GM20431 (cell line): ENCODE measurements at regions not wholly inside any gene's neighbourhood (a gene's known extent, or its start where the extent isn't known, plus 50 kb on each side); places are given as distances from the start of the nearest gene placed in this dataset.

ENCODE experiments used
- in situ Hi-C: fragments of 300-500 bp; cut with MseI, MboI; formaldehyde crosslinking; loops from one replicate; pipeline ENCODE4 v1.15.0; 2020; ENCODE audit warnings: low sequenced_read_pairs; ENCODE audit not compliant: unreplicated experiment

DNA sequence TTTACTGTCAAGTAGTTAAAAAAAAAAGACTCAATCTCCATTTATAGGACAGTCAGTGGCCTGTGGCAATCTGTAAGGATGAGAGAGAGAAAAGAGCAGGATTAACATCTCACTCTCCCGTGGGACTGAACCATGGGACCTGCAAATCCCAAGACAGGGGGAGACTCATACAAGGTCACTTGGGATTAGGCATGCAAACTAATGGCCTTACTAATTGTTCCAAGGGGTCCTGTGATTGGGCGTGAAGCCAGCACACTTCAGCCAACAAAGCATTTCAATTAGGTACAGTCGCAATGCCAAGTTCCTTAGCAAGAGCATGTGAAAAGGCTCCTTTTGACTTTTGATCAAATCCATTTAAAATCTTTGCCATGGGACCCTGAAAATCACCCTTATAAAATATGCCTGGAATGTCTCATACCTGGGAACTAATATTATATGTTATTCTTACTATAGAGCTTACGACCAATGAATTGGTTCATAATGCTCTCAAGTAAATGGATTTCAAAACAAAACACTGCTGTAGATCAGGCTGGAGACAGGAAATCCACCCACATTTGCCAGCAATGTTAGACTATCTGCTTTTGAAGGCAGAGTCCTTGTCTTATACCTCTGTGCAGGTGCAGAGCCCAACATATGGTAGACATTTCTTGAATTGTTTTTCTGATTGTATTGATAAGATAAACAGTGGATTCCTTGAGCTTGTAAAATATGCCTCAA is 412.5 kb downstream of the GJA1 start:
- in situ Hi-C loops: no loop called here

DNA sequence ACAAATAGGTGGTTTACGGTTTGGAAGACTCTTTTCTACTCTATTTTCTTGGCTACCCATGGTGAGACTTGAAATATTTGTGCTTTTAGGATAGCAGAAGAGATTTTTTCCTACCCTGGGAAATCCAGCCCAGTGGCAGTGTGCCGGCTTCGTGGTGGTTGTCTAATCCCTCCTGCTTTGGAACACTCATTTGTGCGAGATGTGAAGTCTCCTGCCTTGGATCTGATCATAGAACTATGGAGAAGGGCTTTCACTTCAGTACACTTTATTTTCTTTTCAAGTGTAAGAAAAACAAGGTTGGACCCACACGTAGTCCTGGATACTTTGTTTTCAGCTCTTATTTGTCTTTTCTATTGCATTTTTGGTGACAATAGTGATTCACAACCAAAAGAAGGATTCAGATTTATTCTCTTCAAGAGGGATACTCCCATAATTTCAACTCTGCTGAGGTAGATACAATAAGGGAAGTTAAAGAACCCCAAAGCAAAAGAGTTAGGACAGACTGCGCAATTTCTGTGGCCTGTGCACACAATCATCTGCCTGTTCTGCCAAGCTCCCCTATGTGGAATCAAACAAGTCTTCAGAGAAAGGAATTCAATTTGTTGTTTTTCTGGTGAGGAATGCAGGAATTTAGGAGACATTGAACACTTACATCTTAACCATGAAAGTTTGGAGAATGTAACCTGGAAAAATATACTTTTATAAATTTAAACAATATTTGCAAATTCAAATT is 413.2 kb downstream of the GJA1 start:
- in situ Hi-C loops: no loop called here

DNA sequence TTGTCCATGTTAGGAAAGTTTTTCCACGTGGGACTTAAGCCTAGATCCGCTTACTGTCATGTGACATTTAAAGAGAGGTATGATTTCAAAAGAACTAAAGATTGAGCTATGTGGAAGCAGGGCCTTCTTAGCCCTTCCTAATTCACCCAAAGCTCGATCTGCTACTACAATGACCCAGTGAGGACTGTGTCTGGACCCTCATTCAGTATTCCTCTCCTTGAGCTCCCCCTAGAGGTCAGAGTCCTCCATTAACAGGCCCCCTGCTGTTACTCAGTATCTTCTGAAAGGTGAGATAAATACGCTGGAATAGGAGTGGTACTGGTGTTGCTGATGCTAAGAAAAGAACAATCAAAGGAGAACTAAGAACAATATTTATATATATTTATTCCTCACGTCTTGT is 414.0 kb downstream of the GJA1 start:
- in situ Hi-C loops: no loop called here

DNA sequence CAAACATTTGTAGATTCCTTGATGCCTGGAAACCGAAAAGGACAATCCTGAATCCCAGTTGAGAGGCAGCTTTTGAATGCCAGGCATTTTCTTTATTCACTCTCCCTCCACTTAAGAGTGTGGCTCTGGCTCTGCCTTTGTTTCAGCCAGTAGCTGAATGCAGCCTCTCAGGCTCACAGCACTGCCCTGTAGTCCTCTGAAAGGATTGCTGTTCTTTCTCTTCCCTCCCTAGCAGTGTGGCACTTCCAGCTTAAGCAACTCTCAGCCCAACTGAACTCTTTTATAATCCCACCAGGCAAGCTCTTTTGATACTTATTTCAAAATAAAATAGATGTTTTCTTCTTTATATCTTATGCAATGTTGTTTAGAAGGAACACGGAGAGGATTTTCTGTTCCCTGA is 415.6 kb downstream of the GJA1 start:
- in situ Hi-C loops: no loop called here

DNA sequence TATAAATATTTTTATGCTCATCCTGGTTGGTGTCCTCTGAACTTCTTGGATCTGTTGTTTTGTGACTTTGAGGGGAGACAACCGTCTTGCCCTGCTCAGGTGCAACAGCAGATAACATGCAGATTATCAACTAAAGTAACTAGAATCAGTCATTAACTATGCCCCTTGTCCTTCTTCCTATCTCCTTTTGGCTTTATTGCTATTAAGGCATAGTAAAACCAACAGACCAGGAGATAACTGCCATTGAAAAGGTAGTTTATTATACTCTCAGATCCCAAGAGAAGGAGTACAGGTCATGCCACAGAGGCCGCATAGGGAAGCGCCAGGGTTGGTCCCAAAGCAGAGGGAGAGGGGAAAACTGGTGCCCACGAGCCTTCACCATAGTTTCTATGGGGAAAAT is 418.2 kb downstream of the GJA1 start:
- in situ Hi-C loops: no loop called here

DNA sequence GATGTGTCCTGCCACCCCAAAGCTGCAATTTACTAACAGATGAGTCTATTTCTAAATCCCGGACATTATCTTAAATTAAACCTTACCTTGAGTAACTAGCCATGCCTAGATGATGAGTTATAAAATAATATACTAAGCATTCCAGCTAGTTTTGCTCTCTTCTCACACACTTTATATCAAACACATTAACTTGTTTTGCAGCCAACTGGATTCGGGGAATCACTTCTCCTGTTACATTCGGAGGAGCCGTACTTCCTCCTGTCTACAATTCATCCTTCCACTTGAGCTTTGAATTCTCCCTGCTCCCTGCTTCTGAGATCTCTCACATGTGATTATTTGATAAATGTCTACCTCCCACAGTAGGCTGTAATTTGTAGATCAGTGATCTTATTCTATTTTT is 420.1 kb downstream of the GJA1 start:
- in situ Hi-C loops: no loop called here

DNA sequence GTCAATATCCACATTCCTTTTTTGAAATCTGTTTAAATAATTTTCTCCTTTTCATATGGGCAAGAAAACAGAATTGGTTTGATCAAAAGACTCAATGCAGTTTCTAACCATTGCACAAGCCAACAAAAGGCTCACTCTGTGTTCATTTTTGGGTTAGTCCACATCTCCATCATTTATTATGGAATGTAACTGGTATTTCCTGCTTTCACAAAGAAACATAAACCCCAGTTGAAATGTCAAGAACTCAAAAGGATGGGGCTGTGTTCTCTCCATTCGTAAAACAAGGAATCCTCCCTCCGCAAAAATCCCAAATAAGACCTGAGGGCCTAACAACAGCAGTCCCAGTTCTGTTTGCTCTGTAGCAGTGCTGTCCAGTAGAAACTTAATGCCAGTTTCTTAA is 420.9 kb downstream of the GJA1 start:
- in situ Hi-C loops: no loop called here

DNA sequence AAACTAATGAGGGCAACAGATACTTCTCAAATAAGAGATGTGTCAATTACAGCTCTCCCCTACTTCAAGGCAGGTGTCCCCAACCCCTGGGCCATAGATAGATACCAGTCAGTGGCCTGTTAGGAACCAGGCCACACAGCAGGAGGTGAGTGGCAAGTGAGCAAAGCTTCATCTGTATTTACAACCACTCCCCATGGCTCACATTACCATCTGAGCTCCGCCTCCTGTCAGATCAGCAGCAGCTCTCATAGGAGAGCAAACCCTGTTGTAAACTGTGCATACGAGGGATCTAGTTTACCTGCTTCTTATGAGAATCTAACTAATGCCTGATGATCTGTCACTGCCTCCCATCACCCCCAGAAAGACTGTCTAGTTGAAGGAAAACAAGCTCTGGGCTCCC is 422.1 kb downstream of the GJA1 start:
- in situ Hi-C loops: no loop called here

DNA sequence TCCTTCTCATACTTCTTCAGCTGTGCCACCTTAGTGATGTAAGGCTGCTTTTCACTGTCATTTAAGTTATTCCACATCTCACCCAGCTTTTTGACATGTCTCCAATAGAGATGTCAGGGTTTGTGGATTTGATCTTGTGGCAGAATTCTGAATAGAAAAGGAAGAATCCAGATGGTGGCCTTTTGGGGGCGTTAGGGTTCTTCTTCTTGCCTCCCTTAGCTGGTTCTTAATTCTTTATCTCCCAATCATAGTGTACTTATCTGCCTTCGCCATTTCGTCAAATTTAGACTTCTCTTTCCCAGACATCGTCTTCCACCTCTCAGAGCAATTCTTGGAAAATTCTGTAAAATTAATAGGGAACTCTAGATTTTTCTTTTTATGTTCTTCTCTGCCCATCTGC is 422.9 kb downstream of the GJA1 start:
- in situ Hi-C loops: no loop called here

DNA sequence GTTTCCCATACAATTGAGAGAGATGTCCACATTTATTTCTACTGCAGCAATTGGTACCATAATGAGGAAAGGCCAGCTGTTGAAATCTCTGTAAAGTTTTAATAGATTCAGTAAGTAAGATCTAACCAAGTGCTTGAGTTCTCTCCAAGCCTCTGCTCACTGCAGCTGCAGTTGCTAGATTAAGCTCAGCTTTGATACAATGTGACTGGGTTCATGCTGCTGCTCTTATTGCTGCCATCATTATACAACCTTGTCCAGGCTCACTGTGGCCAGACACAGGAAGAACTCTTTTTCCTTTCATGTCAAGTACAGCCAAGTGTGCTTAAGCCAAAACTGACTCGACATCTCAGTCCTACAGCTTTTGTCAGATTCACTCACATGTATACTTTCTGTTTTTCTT is 423.5 kb downstream of the GJA1 start:
- in situ Hi-C loops: no loop called here

DNA sequence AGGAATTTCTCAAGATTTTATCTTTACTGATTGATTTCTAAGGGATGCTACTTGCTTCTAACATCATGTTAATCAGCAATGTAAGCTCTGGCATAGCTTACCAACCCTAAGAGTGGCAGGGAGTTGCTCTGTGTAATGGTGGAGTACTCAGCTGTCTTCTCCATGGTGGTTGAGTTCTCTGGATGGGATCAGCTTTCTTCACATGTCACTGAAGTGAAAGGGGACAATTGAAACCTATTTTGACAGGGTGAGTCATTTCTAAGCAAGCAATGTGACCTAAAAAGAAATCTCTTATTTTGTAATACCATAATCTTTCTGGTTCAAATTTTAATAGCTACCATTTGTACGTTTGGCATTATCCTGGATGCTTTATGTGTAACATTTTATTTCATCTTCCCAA is 430.4 kb downstream of the GJA1 start:
- in situ Hi-C loops: no loop called here

DNA sequence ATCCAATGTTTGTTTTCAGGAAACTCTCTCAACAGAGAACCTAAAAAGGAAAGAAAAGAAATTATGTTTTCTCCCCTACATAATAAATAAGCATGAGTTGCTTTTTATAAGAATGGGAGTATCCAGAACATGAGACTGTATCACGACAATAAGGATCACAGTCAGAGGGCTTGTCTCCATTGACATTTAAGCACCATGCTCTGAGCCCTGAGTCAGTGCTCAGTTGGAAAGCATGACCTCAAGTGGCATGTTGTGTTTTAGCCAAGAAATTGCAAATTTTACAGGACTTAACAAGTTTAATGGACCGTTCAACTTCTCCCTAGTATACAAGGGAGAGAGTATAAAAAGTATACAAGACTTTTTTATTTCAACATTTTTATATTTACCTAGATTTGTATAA is 431.6 kb downstream of the GJA1 start:
- in situ Hi-C loops: no loop called here

DNA sequence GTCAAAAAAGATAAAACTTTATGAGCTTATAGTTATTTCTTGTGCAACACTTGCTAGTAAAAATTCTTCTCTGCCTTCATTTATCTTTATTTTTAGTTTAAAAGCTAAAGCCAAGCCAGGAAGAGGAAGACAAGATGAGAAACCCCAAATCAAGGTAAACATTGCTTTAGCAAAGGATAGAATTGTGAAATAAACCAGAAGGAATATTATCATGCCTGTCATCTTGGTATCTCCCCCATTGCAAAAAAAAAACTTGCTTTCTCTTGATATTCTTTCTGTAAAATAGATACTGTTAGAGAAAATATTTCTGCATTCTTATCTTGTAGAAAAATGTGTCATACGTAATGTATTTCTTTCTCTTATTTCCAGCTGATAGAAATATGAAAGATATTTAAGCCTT is 432.8 kb downstream of the GJA1 start:
- in situ Hi-C loops: no loop called here

DNA sequence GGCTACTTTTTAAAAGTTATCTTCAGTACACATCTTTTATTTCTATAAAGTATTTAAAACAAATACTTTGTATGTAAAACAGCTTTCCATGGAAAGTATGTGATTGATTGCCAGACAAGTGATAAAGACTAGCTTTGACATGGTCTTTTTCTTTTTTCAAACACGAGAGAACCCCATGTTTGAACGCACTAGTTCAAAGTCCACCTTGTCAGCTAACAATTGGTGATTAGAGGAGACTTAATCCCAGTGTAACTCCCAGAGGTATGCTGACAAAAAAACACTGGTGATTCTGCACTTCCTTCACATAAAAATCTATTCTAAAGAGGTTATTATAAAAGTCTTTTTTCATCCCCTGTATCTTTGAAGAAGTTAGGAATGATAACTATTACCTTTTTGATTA is 438.1 kb downstream of the GJA1 start:
- in situ Hi-C loops: no loop called here

DNA sequence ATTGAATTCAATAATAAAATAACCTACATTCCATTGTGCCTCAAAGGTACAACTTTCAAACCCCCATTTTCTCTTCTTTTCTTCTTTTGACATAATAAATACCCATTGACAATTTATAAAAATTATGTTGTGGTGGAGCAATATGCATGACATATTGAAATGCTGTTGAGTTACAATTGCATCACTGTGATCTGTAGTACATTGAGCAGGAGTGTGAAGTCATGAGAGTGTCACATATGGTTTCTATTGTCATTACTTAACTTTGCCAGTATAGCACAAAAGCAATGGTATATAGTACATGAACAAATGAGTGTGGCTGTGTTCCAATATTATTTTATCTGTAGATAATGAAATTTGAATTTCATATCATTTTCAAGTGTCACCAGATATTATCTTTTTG is 441.3 kb downstream of the GJA1 start:
- in situ Hi-C loops: no loop called here

DNA sequence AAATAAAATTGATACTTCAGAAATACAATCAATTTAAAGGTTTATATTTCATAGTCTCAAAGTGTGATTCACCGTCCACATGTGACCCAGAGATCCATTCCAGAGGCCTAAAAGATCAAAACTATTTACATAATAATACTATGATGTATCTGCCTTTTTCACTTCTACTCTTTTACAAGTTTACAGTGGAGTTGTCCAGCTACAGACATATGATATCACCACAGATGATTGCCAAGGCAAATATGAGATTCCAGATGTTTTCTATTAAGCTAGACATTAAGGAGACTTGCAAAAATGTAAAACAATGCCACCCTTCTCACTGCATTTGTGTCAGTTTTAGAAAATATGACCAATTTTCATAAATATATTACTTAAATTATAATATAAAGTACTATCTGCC is 443.7 kb downstream of the GJA1 start:
- in situ Hi-C loops: no loop called here

DNA sequence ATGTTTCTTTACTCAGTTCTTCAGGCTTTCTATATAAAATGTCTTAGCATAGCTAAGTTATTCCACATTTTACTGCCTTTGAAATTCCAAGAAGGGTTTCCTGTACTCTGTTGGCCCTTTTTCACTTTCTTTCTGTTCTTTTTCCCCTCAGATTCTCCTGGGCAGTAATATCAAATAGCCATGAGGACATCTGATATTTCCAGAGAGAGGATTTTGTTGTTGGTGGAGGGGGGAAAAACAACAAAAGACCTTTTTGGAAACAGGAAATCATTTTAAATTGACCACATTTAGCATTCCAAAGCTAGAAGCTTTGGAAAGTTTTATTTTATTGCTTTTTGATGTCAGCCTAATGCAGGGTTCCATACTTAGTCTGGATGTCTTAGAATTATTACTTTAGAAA is 445.4 kb downstream of the GJA1 start:
- in situ Hi-C loops: no loop called here

DNA sequence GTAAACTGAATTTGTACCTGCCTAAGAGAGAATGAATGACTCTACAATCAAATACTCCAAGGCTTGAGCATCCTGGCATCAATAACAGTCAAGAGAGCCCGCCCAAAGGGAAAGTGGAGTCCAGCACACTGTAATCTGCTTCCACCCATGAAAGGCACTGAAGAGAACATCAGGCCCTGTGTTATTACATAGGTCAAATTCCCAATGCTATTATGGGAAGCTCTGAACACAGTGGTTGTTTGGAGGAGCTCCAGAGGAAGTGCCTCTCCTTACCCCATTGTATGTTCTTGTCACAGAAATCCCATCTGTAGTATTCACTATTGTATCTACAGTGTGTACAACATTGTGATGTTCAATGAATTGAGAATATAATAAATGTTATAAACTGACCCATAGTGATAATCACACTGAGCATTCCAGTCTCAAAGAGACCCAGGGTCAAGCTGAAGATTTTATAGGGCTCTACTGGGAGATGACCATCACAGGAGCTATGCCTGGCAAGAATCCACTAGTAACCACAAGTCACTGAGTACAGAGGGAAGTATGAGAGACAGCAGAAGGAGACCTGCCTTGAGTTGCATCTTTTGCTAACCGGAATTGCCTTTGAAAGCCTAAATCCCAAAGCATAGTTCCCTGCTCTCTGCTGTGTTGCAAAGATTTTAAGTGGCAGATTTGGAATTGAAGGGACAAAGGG is 446.7 kb downstream of the GJA1 start:
- in situ Hi-C loops: no loop called here

DNA sequence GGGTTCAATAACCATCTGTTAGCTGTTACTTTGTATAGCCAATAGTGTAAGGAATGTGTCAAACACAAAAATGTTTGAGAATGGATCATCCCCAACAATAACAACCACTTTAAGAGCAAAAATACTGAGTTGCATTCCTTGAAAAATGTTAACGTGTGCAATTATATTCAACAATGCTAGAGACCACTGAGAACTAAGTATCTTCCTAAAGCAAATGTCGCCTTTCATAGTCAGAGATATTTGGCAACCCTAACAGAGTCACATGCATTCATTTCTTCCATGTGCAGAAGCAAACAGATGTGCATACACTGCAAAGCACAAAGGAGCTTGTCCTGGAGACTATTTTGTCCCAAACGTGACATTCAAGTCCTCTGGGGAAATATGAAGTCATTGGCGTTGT is 448.6 kb downstream of the GJA1 start:
- in situ Hi-C loops: no loop called here

DNA sequence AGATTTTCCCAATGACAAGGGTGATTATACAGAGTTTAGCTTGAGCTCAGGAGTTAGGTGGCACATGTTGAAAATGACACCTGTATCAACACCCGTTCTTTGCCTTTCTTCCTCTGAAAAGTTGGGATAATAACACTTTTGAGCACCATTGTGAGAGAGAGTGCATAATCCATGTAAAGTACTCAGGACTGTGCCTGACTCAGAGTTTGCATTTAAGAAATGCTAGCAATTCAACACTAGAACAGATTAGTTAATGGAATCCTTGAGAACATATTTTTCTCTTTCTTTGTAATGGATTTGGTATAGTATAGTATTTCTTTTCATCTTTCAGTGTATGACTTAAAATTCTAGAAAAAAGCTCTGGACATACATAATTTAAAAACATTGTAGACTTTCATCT is 449.2 kb downstream of the GJA1 start:
- in situ Hi-C loops: no loop called here

DNA sequence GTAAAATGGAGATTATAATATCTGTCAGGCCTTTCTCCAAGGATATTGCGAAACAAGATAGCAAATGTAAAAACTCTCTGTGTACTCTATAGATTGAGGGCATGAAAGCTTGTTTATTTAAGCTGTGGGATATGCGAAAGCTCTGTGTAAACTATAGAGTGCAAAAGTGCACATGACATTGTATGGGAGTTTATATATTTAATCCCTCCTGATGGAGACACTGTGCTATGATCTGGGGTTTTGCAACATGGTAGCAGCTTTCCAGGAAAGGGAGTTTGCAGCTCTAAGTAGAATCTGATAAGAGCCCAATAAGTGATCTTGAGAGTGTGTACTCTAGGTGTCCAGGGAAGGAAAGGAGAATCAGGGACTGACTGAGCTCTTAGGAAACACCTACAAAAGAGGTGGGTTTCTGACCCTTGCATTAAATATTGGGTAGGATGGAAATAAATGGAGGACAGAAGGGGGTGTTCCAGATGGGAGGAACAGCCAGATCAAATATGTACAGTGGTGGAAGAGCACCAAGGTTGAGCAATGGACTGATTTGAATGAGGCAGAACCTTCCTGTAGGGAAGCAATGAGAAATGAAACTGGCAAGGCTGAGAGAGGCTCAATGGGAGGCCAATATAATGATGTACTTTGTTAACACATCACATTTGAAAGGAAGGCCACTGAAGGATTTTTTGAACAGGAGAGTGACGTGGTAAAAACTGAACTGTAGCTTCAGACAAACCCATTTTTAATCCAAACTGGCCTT is 450.1 kb downstream of the GJA1 start:
- in situ Hi-C loops: no loop called here
